OCI-LY7 (cell line): ENCODE measurements at regions not wholly inside any gene's neighbourhood (a gene's known extent, or its start where the extent isn't known, plus 50 kb on each side); places are given as distances from the start of the nearest gene placed in this dataset.

Source experiments
- EZH2phosphoT487 ChIP-seq: fragments of 200-600 bp; sonication (generic); IDR thresholded peaks from 2 replicates; pipeline ENCODE4 v1.6.1; 2018; ENCODE audit warnings: low read depth, borderline replicate concordance, mild to moderate bottlenecking, mixed run types, antibody characterized with exemption, low read length, moderate library complexity, mixed read lengths
- TF ChIP-seq, protein P1 (sequence below): fragments of 200-600 bp; sonication (generic); conservative IDR thresholded peaks from 2 replicates; pipeline ENCODE4 v1.5.1; 2014; ENCODE audit warnings: mild to moderate bottlenecking, antibody characterized with exemption, low read length, moderate library complexity, mixed read lengths

DNA sequence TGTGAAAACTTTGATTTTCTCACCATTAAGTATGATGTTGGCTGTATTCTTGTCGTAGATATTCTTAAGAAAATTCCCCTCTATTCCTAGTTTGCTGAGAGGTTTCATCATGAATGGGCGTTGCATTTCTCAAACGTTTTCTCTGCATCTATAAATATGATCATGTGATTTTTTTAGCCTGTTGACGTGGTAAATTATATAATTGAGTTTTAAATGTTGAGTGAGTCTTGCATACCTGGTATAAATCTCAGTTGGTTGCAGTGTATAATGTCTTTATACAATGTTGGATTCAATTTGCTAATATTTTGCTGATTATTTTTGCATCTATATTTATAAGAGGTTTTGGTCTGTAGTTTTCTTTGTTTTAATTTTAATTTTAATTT, 405.9 kb upstream of the MIS18BP1 start:
- TF ChIP-seq, protein P1, sequence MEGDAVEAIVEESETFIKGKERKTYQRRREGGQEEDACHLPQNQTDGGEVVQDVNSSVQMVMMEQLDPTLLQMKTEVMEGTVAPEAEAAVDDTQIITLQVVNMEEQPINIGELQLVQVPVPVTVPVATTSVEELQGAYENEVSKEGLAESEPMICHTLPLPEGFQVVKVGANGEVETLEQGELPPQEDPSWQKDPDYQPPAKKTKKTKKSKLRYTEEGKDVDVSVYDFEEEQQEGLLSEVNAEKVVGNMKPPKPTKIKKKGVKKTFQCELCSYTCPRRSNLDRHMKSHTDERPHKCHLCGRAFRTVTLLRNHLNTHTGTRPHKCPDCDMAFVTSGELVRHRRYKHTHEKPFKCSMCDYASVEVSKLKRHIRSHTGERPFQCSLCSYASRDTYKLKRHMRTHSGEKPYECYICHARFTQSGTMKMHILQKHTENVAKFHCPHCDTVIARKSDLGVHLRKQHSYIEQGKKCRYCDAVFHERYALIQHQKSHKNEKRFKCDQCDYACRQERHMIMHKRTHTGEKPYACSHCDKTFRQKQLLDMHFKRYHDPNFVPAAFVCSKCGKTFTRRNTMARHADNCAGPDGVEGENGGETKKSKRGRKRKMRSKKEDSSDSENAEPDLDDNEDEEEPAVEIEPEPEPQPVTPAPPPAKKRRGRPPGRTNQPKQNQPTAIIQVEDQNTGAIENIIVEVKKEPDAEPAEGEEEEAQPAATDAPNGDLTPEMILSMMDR = no peak
- no peak for TF ChIP-seq EZH2phosphoT487
